Osteocyte (in vitro differentiated cells): ENCODE measurements at regions not wholly inside any gene's neighbourhood (a gene's known extent, or its start where the extent isn't known, plus 50 kb on each side); places are given as distances from the start of the nearest gene placed in this dataset.
"Not testable (repeated sequence)": the region's sequence is repeated elsewhere in the genome, so short reads cannot be mapped to it uniquely, and the experiment has no call there.

Experiments
- DNase-seq: peaks from one replicate; pipeline ENCODE4 v3.0.0; 2021; ENCODE audit warnings: mixed read lengths; ENCODE audit not compliant: unreplicated experiment; ENCODE audit errors: extremely low spot score
- H3K27ac Mint-ChIP-seq: one replicate; pipeline ENCODE4 v1.8.0; 2021; ENCODE audit warnings: mild to moderate bottlenecking, mixed read lengths; ENCODE audit not compliant: unreplicated experiment
- H3K27me3 Mint-ChIP-seq: one replicate; pipeline ENCODE4 v1.8.0; 2021; ENCODE audit warnings: mixed read lengths; ENCODE audit not compliant: unreplicated experiment
- H3K36me3 Mint-ChIP-seq: one replicate; pipeline ENCODE4 v1.8.0; 2021; ENCODE audit warnings: mixed read lengths; ENCODE audit not compliant: unreplicated experiment
- H3K4me1 Mint-ChIP-seq: one replicate; pipeline ENCODE4 v1.8.0; 2021; ENCODE audit warnings: mixed read lengths; ENCODE audit not compliant: unreplicated experiment
- H3K4me3 Mint-ChIP-seq: one replicate; pipeline ENCODE4 v1.8.0; 2021; ENCODE audit warnings: mild to moderate bottlenecking, moderate library complexity, mixed read lengths; ENCODE audit not compliant: unreplicated experiment
- H3K9me3 Mint-ChIP-seq: one replicate; pipeline ENCODE4 v1.8.0; 2021; ENCODE audit warnings: mixed read lengths; ENCODE audit not compliant: unreplicated experiment
- CTCF ChIP-seq: fragments of 200-600 bp; sonication (generic); IDR thresholded peaks from 2 replicates; pipeline ENCODE4 v1.5.0; 2021; ENCODE audit warnings: antibody characterized with exemption, mild to moderate bottlenecking, moderate library complexity

GRCh38 chr16:17034477-17035252 lies 436.1 kb downstream of the XYLT1 start:
- Mint-ChIP-seq H3K9me3 (peaks cover 9% of the 10 kb centered on the region), H3K27me3 (no peaks in the 10 kb centered on the region), H3K4me3 (no peak overlapping the region), H3K4me1 (no peaks in the 10 kb centered on the region), H3K27ac (no peak overlapping the region), H3K36me3 (no peaks in the 10 kb centered on the region)
- TF ChIP-seq CTCF: no peak
- no peak for DNase-seq

GRCh38 chr16:17037499-17037898 lies 433.3 kb downstream of the XYLT1 start:
- H3K27ac Mint-ChIP-seq: no peak overlapping the region
- no peak for TF ChIP-seq CTCF
- H3K4me3 Mint-ChIP-seq: no peak overlapping the region
- no peak for DNase-seq
- H3K9me3 Mint-ChIP-seq: no peaks in the 10 kb centered on the region
- H3K27me3 Mint-ChIP-seq: no peaks in the 10 kb centered on the region
- no peaks in the 10 kb centered on the region for H3K4me1 Mint-ChIP-seq
- H3K36me3 Mint-ChIP-seq: no peaks in the 10 kb centered on the region

GRCh38 chr16:17038415-17038814 lies 432.3 kb downstream of the XYLT1 start:
- Mint-ChIP-seq H3K27ac (no peak overlapping the region), H3K4me3 (no peak overlapping the region), H3K4me1 (no peaks in the 10 kb centered on the region), H3K36me3 (no peaks in the 10 kb centered on the region), H3K27me3 (no peaks in the 10 kb centered on the region), H3K9me3 (no peaks in the 10 kb centered on the region)
- TF ChIP-seq CTCF: no peak
- no peak for DNase-seq

GRCh38 chr16:17049109-17049508 lies 421.7 kb downstream of the XYLT1 start:
- H3K4me1 Mint-ChIP-seq, H3K27ac Mint-ChIP-seq, H3K27me3 Mint-ChIP-seq, H3K4me3 Mint-ChIP-seq, H3K36me3 Mint-ChIP-seq, DNase-seq: not testable (repeated sequence)
- peaks cover 34% of the 10 kb centered on the region for H3K9me3 Mint-ChIP-seq

- no peak for DNase-seq
- H3K27ac Mint-ChIP-seq: no peak overlapping the region
- no peak overlapping the region for H3K4me3 Mint-ChIP-seq
- TF ChIP-seq CTCF: no peak
- H3K36me3 Mint-ChIP-seq: no peaks in the 10 kb centered on the region
- H3K4me1 Mint-ChIP-seq: no peaks in the 10 kb centered on the region
- H3K27me3 Mint-ChIP-seq: no peaks in the 10 kb centered on the region
- H3K9me3 Mint-ChIP-seq: peaks cover 41% of the 10 kb centered on the region
Measured at GRCh38 chr16:17050468-17050867, 420.3 kb downstream of the XYLT1 start.
